ENCODE measurements at regions not wholly inside any gene's neighbourhood (a gene's known extent, or its start where the extent isn't known, plus 50 kb on each side); places are given as distances from the start of the nearest gene placed in this dataset.

GRCh38 chr1:93773049-93773838 lies 91.6 kb upstream of the BCAR3 start:
- Histone ChIP-seq H3K36me3 (replicated peaks; ENCODE audit: insufficient read depth, low read depth) (no peaks in the 10 kb centered on the region), H3K9me2 (replicated peaks; ENCODE audit: insufficient read depth) (no peaks in the 10 kb centered on the region), H3K27me3 (no peaks in the 10 kb centered on the region), H3K9me3 (ENCODE audit: low read depth) (no peaks in the 10 kb centered on the region), H3K4me3 (no peak overlapping the region), H3K79me2 (no peaks in the 10 kb centered on the region), H3K4me1 (ENCODE audit: insufficient read depth) (peaks cover 13% of the 10 kb centered on the region), H4K20me1 (ENCODE audit: insufficient read depth, poor library complexity, severe bottlenecking) (no peaks in the 10 kb centered on the region), H3K4me2 (no peak overlapping the region), H3K27ac (no peak overlapping the region), H2AFZ (no peak overlapping the region)
- WGBS (ENCODE audit: low lambda C conversion rate, missing lambda C conversion rate): 68% methylated on average over 2 of the region's 2 CpGs
- TF ChIP-seq CTCF (IDR thresholded peaks at IDR 0.05; ENCODE audit: poor library complexity) (no peak), EZH2 (IDR thresholded peaks at IDR 0.05; ENCODE audit: borderline replicate concordance) (no peak), EZH2phosphoT487 (IDR thresholded peaks at IDR 0.05; ENCODE audit: low read depth, severe bottlenecking, unreplicated experiment) (no peak)
- no peak for DNase-seq (ENCODE audit: low spot score)

GRCh38 chr1:93771843-93772242 lies 90.2 kb upstream of the BCAR3 start:
- no peaks in the 10 kb centered on the region for H3K36me3 ChIP-seq (replicated peaks; ENCODE audit: insufficient read depth, low read depth)
- DNase-seq (ENCODE audit: low spot score): no peak
- no peak overlapping the region for H3K4me3 ChIP-seq
- H3K9me2 ChIP-seq (replicated peaks; ENCODE audit: insufficient read depth): no peaks in the 10 kb centered on the region
- no peaks in the 10 kb centered on the region for H3K27me3 ChIP-seq
- no peaks in the 10 kb centered on the region for H3K79me2 ChIP-seq
- no peak overlapping the region for H2AFZ ChIP-seq
- H4K20me1 ChIP-seq (ENCODE audit: insufficient read depth, poor library complexity, severe bottlenecking): no peaks in the 10 kb centered on the region
- no peak overlapping the region for H3K4me2 ChIP-seq
- H3K4me1 ChIP-seq (ENCODE audit: insufficient read depth): peaks cover 18% of the 10 kb centered on the region
- TF ChIP-seq EZH2phosphoT487 (IDR thresholded peaks at IDR 0.05; ENCODE audit: low read depth, severe bottlenecking, unreplicated experiment) (no peak), CTCF (IDR thresholded peaks at IDR 0.05; ENCODE audit: poor library complexity) (no peak), EZH2 (IDR thresholded peaks at IDR 0.05; ENCODE audit: borderline replicate concordance) (no peak)
- H3K27ac ChIP-seq: no peak overlapping the region
- 80% methylated on average over 2 of the region's 2 CpGs for WGBS (ENCODE audit: low lambda C conversion rate, missing lambda C conversion rate)
- no peaks in the 10 kb centered on the region for H3K9me3 ChIP-seq (ENCODE audit: low read depth)

GRCh38 chr1:93770640-93771039 lies 89.0 kb upstream of the BCAR3 start:
- TF ChIP-seq CTCF (IDR thresholded peaks at IDR 0.05; ENCODE audit: poor library complexity): no peak
- no peak for TF ChIP-seq EZH2 (IDR thresholded peaks at IDR 0.05; ENCODE audit: borderline replicate concordance)
- no peak for TF ChIP-seq EZH2phosphoT487 (IDR thresholded peaks at IDR 0.05; ENCODE audit: low read depth, severe bottlenecking, unreplicated experiment)
- no peaks in the 10 kb centered on the region for H3K79me2 ChIP-seq
- H3K27ac ChIP-seq: no peak overlapping the region
- no peaks in the 10 kb centered on the region for H3K9me3 ChIP-seq (ENCODE audit: low read depth)
- no peaks in the 10 kb centered on the region for H3K36me3 ChIP-seq (replicated peaks; ENCODE audit: insufficient read depth, low read depth)
- WGBS (ENCODE audit: low lambda C conversion rate, missing lambda C conversion rate): 69% methylated on average over 2 of the region's 2 CpGs
- no peak for DNase-seq (ENCODE audit: low spot score)
- peaks cover 18% of the 10 kb centered on the region for H3K4me1 ChIP-seq (ENCODE audit: insufficient read depth)
- H3K27me3 ChIP-seq: no peaks in the 10 kb centered on the region
- H2AFZ ChIP-seq: no peak overlapping the region
- no peak overlapping the region for H3K4me2 ChIP-seq
- no peak overlapping the region for H3K4me3 ChIP-seq
- no peaks in the 10 kb centered on the region for H3K9me2 ChIP-seq (replicated peaks; ENCODE audit: insufficient read depth)
- no peaks in the 10 kb centered on the region for H4K20me1 ChIP-seq (ENCODE audit: insufficient read depth, poor library complexity, severe bottlenecking)

Data from hepatocyte (in vitro differentiated cells).